IMR-90 (cell line): ENCODE measurements at regions not wholly inside any gene's neighbourhood (a gene's known extent, or its start where the extent isn't known, plus 50 kb on each side); places are given as distances from the start of the nearest gene placed in this dataset.

Experiments used
- ATAC-seq: fragments of 200-7000 bp; cut with Tn5 transposase; 2 replicates; pipeline ENCODE4 v1.9.1; 2020; ENCODE audit warnings: low read depth, mild to moderate bottlenecking, moderate library complexity
- BruUV-seq: library from RNA; stranded (reverse); fragments of 400-500 nt; replicated peaks from 2 replicates; lab custom pipeline; 2021; lab: Mats Ljungman, UMichigan
- CTCF ChIA-PET: fragments of 300-600 bp; formaldehyde crosslinking; extraction: SDS; loops from one replicate; lab custom pipeline; 2021; ENCODE audit warnings: antibody characterized with exemption; lab: Yijun Ruan, JAX
- POLR2A ChIA-PET: fragments of 300-600 bp; sonication (Branson Sonifier 250); formaldehyde crosslinking; loops from one replicate; lab custom pipeline; 2022; ENCODE audit warnings: antibody characterized with exemption; ENCODE audit not compliant: unreplicated experiment; lab: Charles Lee
- DNase-seq: peaks from one replicate; pipeline ENCODE4 v3.0.0; 2013
- H2AFZ ChIP-seq: replicated peaks from 2 replicates; pipeline ENCODE3; 2013; ENCODE audit warnings: low read length, mild to moderate bottlenecking; ENCODE audit not compliant: poor library complexity
- H2AK5ac ChIP-seq: 2 replicates; pipeline ENCODE4 v1.6.1; 2013; ENCODE audit warnings: low read depth, low read length, inconsistent platforms
- H2AK9ac ChIP-seq: replicated peaks from 2 replicates; pipeline ENCODE3; 2013; ENCODE audit warnings: mild to moderate bottlenecking, low read depth, low read length, moderate library complexity; ENCODE audit not compliant: poor library complexity
- H2BK120ac ChIP-seq: 2 replicates; pipeline ENCODE4 v1.6.1; 2013; ENCODE audit warnings: low read depth, low read length, inconsistent platforms
- H2BK15ac ChIP-seq: 3 replicates; pipeline ENCODE4 v1.6.1; 2013; ENCODE audit warnings: low read depth, low read length, inconsistent platforms
- H2BK20ac ChIP-seq: 2 replicates; pipeline ENCODE4 v1.6.1; 2013; ENCODE audit warnings: low read depth, mild to moderate bottlenecking, inconsistent platforms, low read length, moderate library complexity
- H2BK5ac ChIP-seq: 2 replicates; pipeline ENCODE4 v1.6.1; 2013; ENCODE audit warnings: mild to moderate bottlenecking, low read depth, low read length, inconsistent platforms; ENCODE audit not compliant: poor library complexity, severe bottlenecking
- H3K14ac ChIP-seq: replicated peaks from 2 replicates; pipeline ENCODE4 v1.6.1; 2013; ENCODE audit warnings: low read depth, low read length, inconsistent platforms
- H3K18ac ChIP-seq: 2 replicates; pipeline ENCODE4 v1.6.1; 2013; ENCODE audit warnings: low read depth, low read length, control low read depth
- H3K23ac ChIP-seq: 2 replicates; pipeline ENCODE4 v1.6.1; 2013; ENCODE audit warnings: low read depth, low read length, inconsistent platforms
- H3K27ac ChIP-seq: 2 replicates; pipeline ENCODE4 v1.5.1; 2013; ENCODE audit warnings: mild to moderate bottlenecking, control low read depth, low read length; ENCODE audit not compliant: insufficient read depth
- H3K27me3 ChIP-seq: 2 replicates; pipeline ENCODE4 v1.6.1; 2013; ENCODE audit warnings: low read length; ENCODE audit not compliant: control insufficient read depth, insufficient read depth
- H3K36me3 ChIP-seq: 2 replicates; pipeline ENCODE4 v1.6.1; 2013; ENCODE audit warnings: low read length, mixed read lengths; ENCODE audit not compliant: control insufficient read depth, insufficient read depth
- H3K4ac ChIP-seq: 2 replicates; pipeline ENCODE4 v1.6.1; 2013; ENCODE audit warnings: low read depth, low read length, inconsistent platforms
- H3K4me1 ChIP-seq: 2 replicates; pipeline ENCODE4 v1.6.1; 2013; ENCODE audit warnings: low read length, mixed read lengths; ENCODE audit not compliant: control insufficient read depth, insufficient read depth
- H3K4me2 ChIP-seq: 2 replicates; pipeline ENCODE4 v1.6.1; 2013; ENCODE audit warnings: low read depth, mild to moderate bottlenecking, control low read depth, low read length, moderate library complexity
- H3K4me3 ChIP-seq: 2 replicates; pipeline ENCODE4 v1.5.1; 2013; ENCODE audit warnings: low read depth, mild to moderate bottlenecking, control low read depth, low read length, moderate library complexity; ENCODE audit not compliant: insufficient read depth
- H3K56ac ChIP-seq: 2 replicates; pipeline ENCODE4 v1.6.1; 2013; ENCODE audit warnings: low read length, inconsistent platforms; ENCODE audit not compliant: insufficient read depth; ENCODE audit errors: extremely low read depth
- H3K79me1 ChIP-seq, 2 experiments: 2 replicates each; pipeline ENCODE4 v1.6.1; 2013; ENCODE audit warnings: low read length in 2 of 2, inconsistent platforms in 1 of 2, low read depth in 1 of 2
- H3K9ac ChIP-seq: 2 replicates; pipeline ENCODE4 v1.6.1; 2013; ENCODE audit warnings: low read depth, low read length, control low read depth
- H3K9me1 ChIP-seq: 2 replicates; pipeline ENCODE4 v1.6.1; 2013; ENCODE audit warnings: low read length, inconsistent platforms; ENCODE audit not compliant: insufficient read depth
- H3K9me3 ChIP-seq: 2 replicates; pipeline ENCODE4 v1.6.1; 2013; ENCODE audit warnings: low read length; ENCODE audit not compliant: control insufficient read depth, insufficient read depth
- H4K20me1 ChIP-seq: 2 replicates; pipeline ENCODE4 v1.6.1; 2013; ENCODE audit warnings: low read length, inconsistent platforms; ENCODE audit not compliant: insufficient read depth
- H4K5ac ChIP-seq: 2 replicates; pipeline ENCODE4 v1.6.1; 2013; ENCODE audit warnings: mild to moderate bottlenecking, low read depth, low read length, control low read depth
- H4K8ac ChIP-seq, 2 experiments: 2 replicates each; pipeline ENCODE4 v1.6.1; 2013; ENCODE audit warnings: low read depth in 2 of 2, low read length in 2 of 2, control low read depth in 1 of 2, inconsistent platforms in 1 of 2
- H4K91ac ChIP-seq: 2 replicates; pipeline ENCODE4 v1.6.1; 2013; ENCODE audit warnings: low read depth, low read length, inconsistent platforms; ENCODE audit not compliant: insufficient read depth
- CEBPB ChIP-seq: IDR thresholded peaks from 2 replicates; pipeline ENCODE4 v1.6.1; 2012; ENCODE audit warnings: low read depth, low read length, improper control_type of control experiment
- CTCF ChIP-seq: conservative IDR thresholded peaks from 2 replicates; pipeline ENCODE4 v1.5.1; 2012; ENCODE audit warnings: mild to moderate bottlenecking, low read depth, low read length, improper control_type of control experiment
- WGBS, 2 experiments: methylation state at CpG; one replicate each; pipeline versions ENCODE4 v1.1.5 to v1.1.7; 2013; ENCODE audit warnings: missing lambda C conversion rate in 2 of 2; ENCODE audit not compliant: insufficient read length in 1 of 2; ENCODE audit errors: extremely low coverage in 2 of 2; 5-methylcytosine and 5-hydroxymethylcytosine counted together
- dilution Hi-C: fragments of 300-500 bp; cut with HindIII; formaldehyde crosslinking; loops from one replicate; pipeline ENCODE4 v1.14.3; 2018; ENCODE audit warnings: low sequenced_read_pairs; ENCODE audit not compliant: unreplicated experiment
- in situ Hi-C: fragments of 300-500 bp; cut with MboI; formaldehyde crosslinking; loops from 3 replicates; pipeline ENCODE4 v1.14.3; 2019; ENCODE audit warnings: low sequenced_read_pairs, inconsistent platforms, mixed read lengths
- intact Hi-C: fragments of 100-400 bp; cut with micrococcal nuclease; formaldehyde crosslinking; loops from 2 replicates; pipeline ENCODE4 v1.10.0; 2022

- Histone ChIP-seq H3K36me3 (no peaks in the 10 kb centered on the region), H2AFZ (no peak overlapping the region), H2BK15ac (no peak overlapping the region), H2AK9ac (no peak overlapping the region), H3K4me1 (no peaks in the 10 kb centered on the region; the same call in 1 of the 2 replicates), H2AK5ac (peak overlapping the region; percentile 39; the same call in 1 of the 2 replicates), H3K79me1 (no peaks in the 10 kb centered on the region), H3K9me3 (no peaks in the 10 kb centered on the region), H3K18ac (no peak overlapping the region), H4K8ac (no peak overlapping the region), H3K56ac (no peak overlapping the region), H3K4me2 (no peak overlapping the region), H2BK20ac (no peak overlapping the region), H2BK120ac (no peak overlapping the region), H3K9me1 (no peaks in the 10 kb centered on the region; the same call in 1 of the 2 replicates), H2BK5ac (no peak overlapping the region), H3K27me3 (peaks cover 22% of the 10 kb centered on the region), H4K20me1 (no peaks in the 10 kb centered on the region), H3K27ac (no peak overlapping the region), H3K14ac (no peak overlapping the region), H4K5ac (no peak overlapping the region), H3K23ac (no peak overlapping the region), H3K4me3 (no peak overlapping the region), H3K4ac (no peak overlapping the region), H3K9ac (no peak overlapping the region), H4K91ac (no peak overlapping the region)
- dilution Hi-C loops (no loop called here), intact Hi-C loops (no loop called here), in situ Hi-C loops (no loop called here)
- POLR2A ChIA-PET = interaction anchor here (0.6 kb wide), 1 partner anchor 137 kb away, joined by 4 read pairs; no protein-coding TSS in a partner anchor
- TF ChIP-seq CEBPB (no peak), CTCF (no peak)
- no TSS peak for BruUV-seq
- DNase-seq = no peak
- ATAC-seq = no peak
- CTCF ChIA-PET = no interaction called here
- WGBS, 2 experiments = no CpG with 5 or more reads among the region's 2 CpGs
Observed at GRCh38 chr13:42485272-42485671, 88.7 kb upstream of the TNFSF11 start.
